ENCODE measurements at regions not wholly inside any gene's neighbourhood (a gene's known extent, or its start where the extent isn't known, plus 50 kb on each side); places are given as distances from the start of the nearest gene placed in this dataset.

DNA sequence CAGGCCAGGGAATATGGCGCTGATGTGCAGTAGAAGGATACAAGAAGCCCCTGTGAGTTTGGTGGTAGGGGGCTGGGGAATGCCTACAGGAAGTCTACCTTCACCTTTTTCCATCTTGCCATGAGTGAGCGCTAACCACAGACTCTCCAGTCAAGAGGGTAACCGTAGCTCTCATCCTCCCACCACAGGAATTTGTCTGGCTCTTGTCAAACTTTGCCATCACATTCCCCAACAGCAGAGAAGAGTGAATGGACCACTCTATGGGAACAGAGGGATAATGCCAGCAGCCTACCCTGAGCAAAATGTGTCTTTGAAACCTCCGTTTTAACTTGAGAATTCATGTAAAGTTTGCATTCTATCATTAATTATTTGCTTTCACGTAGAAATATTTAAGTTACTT is 168.3 kb downstream of the NRP2 start:
- no peak for TF ChIP-seq CTCF (IDR thresholded peaks at IDR 0.05; ENCODE audit: extremely low read depth in 1 of 2, insufficient read depth in 1 of 2, low read depth in 1 of 2, low read length in 2 of 2)
- TF ChIP-seq JUN (IDR thresholded peaks at IDR 0.05; ENCODE audit: borderline replicate concordance, insufficient read depth, insufficient read length, low read depth) = no peak
- no peak for TF ChIP-seq POLR2A (IDR thresholded peaks at IDR 0.05; ENCODE audit: low read depth, low read length)
- TF ChIP-seq EZH2 (IDR thresholded peaks at IDR 0.05; ENCODE audit: borderline replicate concordance, low read depth, low read length, severe bottlenecking) = no peak

All from endothelial cell of umbilical vein (primary cell).